Mucosa of rectum (tissue), 2 donors: ENCODE measurements at regions not wholly inside any gene's neighbourhood (a gene's known extent, or its start where the extent isn't known, plus 50 kb on each side); places are given as distances from the start of the nearest gene placed in this dataset.
"Not testable (repeated sequence)": the region's sequence is repeated elsewhere in the genome, so short reads cannot be mapped to it uniquely, and the experiment has no call there.

ENCODE experiments used
- H3K27ac ChIP-seq, 2 donors: one replicate each; pipeline ENCODE4 v1.7.0; 2013; ENCODE audit warnings: inconsistent platforms in 2 of 2, low read depth in 2 of 2, low read length in 2 of 2
- H3K27me3 ChIP-seq, 2 donors: one replicate each; pipeline ENCODE4 v1.7.0; 2013; ENCODE audit warnings: low read length in 2 of 2; ENCODE audit not compliant: control insufficient read depth in 2 of 2, insufficient read depth in 2 of 2
- H3K36me3 ChIP-seq, 2 donors: one replicate each; pipeline ENCODE4 v1.7.0; 2013; ENCODE audit warnings: low read length in 2 of 2; ENCODE audit not compliant: control insufficient read depth in 2 of 2, insufficient read depth in 2 of 2
- H3K4me1 ChIP-seq, 2 donors: one replicate each; pipeline ENCODE4 v1.7.0; 2013; ENCODE audit warnings: low read length in 2 of 2, mild to moderate bottlenecking in 1 of 2; ENCODE audit not compliant: control insufficient read depth in 2 of 2, insufficient read depth in 2 of 2
- H3K4me3 ChIP-seq, 2 donors: one replicate each; pipeline ENCODE4 v1.7.0; 2013; ENCODE audit warnings: low read length in 2 of 2
- H3K9ac ChIP-seq, 2 donors: one replicate each; pipeline ENCODE4 v1.7.0; 2013; ENCODE audit warnings: low read length in 2 of 2, low read depth in 1 of 2, mild to moderate bottlenecking in 1 of 2
- H3K9me3 ChIP-seq, 2 donors: one replicate each; pipeline ENCODE4 v1.7.0; 2013; ENCODE audit warnings: low read length in 2 of 2; ENCODE audit not compliant: control insufficient read depth in 2 of 2
- donor health status: healthy.
- donor health status: Normal muscosa, but diverticular disease.

GRCh38 chr5:17034992-17035391 lies 98.9 kb upstream of the MYO10 start:
- not testable (repeated sequence) for H3K27ac ChIP-seq, H3K9me3 ChIP-seq, H3K9ac ChIP-seq, H3K4me3 ChIP-seq, H3K36me3 ChIP-seq, H3K27me3 ChIP-seq, H3K4me1 ChIP-seq

- Histone ChIP-seq H3K9ac (no peak overlapping the region), H3K4me1 (no peaks in the 10 kb centered on the region), H3K36me3 (no peaks in the 10 kb centered on the region), H3K27ac (no peak overlapping the region), H3K27me3 (no peaks in the 10 kb centered on the region), H3K4me3 (no peak overlapping the region), H3K9me3 (no peaks in the 10 kb centered on the region)
These were observed 101.7 kb upstream of the MYO10 start for GRCh38 chr5:17037751-17038150.

- no peak overlapping the region for H3K9ac ChIP-seq
- no peak overlapping the region for H3K4me3 ChIP-seq
- no peaks in the 10 kb centered on the region for H3K9me3 ChIP-seq
- H3K27me3 ChIP-seq, result no peaks in the 10 kb centered on the region
- no peak overlapping the region for H3K27ac ChIP-seq
- H3K4me1 ChIP-seq, result no peaks in the 10 kb centered on the region
- H3K36me3 ChIP-seq, result no peaks in the 10 kb centered on the region
These were observed 103.1 kb upstream of the MYO10 start for GRCh38 chr5:17039170-17039569.

- H3K4me3 ChIP-seq, result no peak overlapping the region
- H3K27ac ChIP-seq, result no peak overlapping the region
- H3K4me1 ChIP-seq, result no peaks in the 10 kb centered on the region
- no peaks in the 10 kb centered on the region for H3K36me3 ChIP-seq
- H3K9me3 ChIP-seq, result no peaks in the 10 kb centered on the region
- H3K27me3 ChIP-seq, result no peaks in the 10 kb centered on the region
- H3K9ac ChIP-seq, result no peak overlapping the region
These were observed 106.0 kb upstream of the MYO10 start for GRCh38 chr5:17042041-17042440.

- H3K9me3 ChIP-seq, result no peaks in the 10 kb centered on the region
- H3K4me1 ChIP-seq, result no peaks in the 10 kb centered on the region
- H3K9ac ChIP-seq, result no peak overlapping the region
- no peak overlapping the region for H3K27ac ChIP-seq
- H3K27me3 ChIP-seq, result no peaks in the 10 kb centered on the region
- no peak overlapping the region for H3K4me3 ChIP-seq
- no peaks in the 10 kb centered on the region for H3K36me3 ChIP-seq
These were observed 110.2 kb upstream of the MYO10 start for GRCh38 chr5:17046320-17046719.

GRCh38 chr5:17050236-17050635 lies 114.1 kb upstream of the MYO10 start:
- Histone ChIP-seq H3K27ac (no peak overlapping the region), H3K27me3 (no peaks in the 10 kb centered on the region), H3K36me3 (no peaks in the 10 kb centered on the region), H3K9me3 (no peaks in the 10 kb centered on the region), H3K4me1 (no peaks in the 10 kb centered on the region), H3K4me3 (no peak overlapping the region), H3K9ac (no peak overlapping the region)

- Histone ChIP-seq H3K4me3 (no peak overlapping the region), H3K9me3 (no peaks in the 10 kb centered on the region), H3K9ac (no peak overlapping the region), H3K27me3 (no peaks in the 10 kb centered on the region), H3K27ac (no peak overlapping the region), H3K4me1 (peaks cover 4 to 11% of the 10 kb centered on the region in 2 donors), H3K36me3 (no peaks in the 10 kb centered on the region)
These were observed 118.8 kb upstream of the MYO10 start for GRCh38 chr5:17054911-17055310.

- Histone ChIP-seq H3K9ac (no peak overlapping the region), H3K27ac (no peak overlapping the region), H3K4me3 (no peak overlapping the region), H3K9me3 (no peaks in the 10 kb centered on the region), H3K27me3 (no peaks in the 10 kb centered on the region), H3K36me3 (no peaks in the 10 kb centered on the region), H3K4me1 (peaks cover 4 to 11% of the 10 kb centered on the region in 2 donors)
These were observed 120.1 kb upstream of the MYO10 start for GRCh38 chr5:17056141-17056631.

GRCh38 chr5:17058438-17058837 lies 122.3 kb upstream of the MYO10 start:
- Histone ChIP-seq H3K4me1 (peaks cover 4 to 11% of the 10 kb centered on the region in 2 donors), H3K27me3 (no peaks in the 10 kb centered on the region), H3K4me3 (no peak overlapping the region), H3K9me3 (no peaks in the 10 kb centered on the region), H3K36me3 (no peaks in the 10 kb centered on the region), H3K27ac (no peak overlapping the region), H3K9ac (no peak overlapping the region)

- Histone ChIP-seq H3K36me3 (no peaks in the 10 kb centered on the region), H3K27me3 (no peaks in the 10 kb centered on the region), H3K9ac (no peak overlapping the region), H3K27ac (no peak overlapping the region), H3K4me1 (peaks cover 4 to 7% of the 10 kb centered on the region in 2 donors), H3K4me3 (no peak overlapping the region), H3K9me3 (no peaks in the 10 kb centered on the region)
These were observed 125.9 kb upstream of the MYO10 start for GRCh38 chr5:17061973-17062470.

GRCh38 chr5:17062741-17063140 lies 126.7 kb upstream of the MYO10 start:
- H3K36me3 ChIP-seq, H3K9me3 ChIP-seq, H3K27me3 ChIP-seq, H3K4me1 ChIP-seq, H3K4me3 ChIP-seq, H3K9ac ChIP-seq, H3K27ac ChIP-seq: not testable (repeated sequence)
